HG03064 (cell line): ENCODE measurements at regions not wholly inside any gene's neighbourhood (a gene's known extent, or its start where the extent isn't known, plus 50 kb on each side); places are given as distances from the start of the nearest gene placed in this dataset.

Experiments
- ATAC-seq: cut with Tn5 transposase; IDR thresholded peaks from one replicate; pipeline ENCODE4 v1.9.1; 2021; ENCODE audit warnings: low read depth; ENCODE audit not compliant: unreplicated experiment

DNA sequence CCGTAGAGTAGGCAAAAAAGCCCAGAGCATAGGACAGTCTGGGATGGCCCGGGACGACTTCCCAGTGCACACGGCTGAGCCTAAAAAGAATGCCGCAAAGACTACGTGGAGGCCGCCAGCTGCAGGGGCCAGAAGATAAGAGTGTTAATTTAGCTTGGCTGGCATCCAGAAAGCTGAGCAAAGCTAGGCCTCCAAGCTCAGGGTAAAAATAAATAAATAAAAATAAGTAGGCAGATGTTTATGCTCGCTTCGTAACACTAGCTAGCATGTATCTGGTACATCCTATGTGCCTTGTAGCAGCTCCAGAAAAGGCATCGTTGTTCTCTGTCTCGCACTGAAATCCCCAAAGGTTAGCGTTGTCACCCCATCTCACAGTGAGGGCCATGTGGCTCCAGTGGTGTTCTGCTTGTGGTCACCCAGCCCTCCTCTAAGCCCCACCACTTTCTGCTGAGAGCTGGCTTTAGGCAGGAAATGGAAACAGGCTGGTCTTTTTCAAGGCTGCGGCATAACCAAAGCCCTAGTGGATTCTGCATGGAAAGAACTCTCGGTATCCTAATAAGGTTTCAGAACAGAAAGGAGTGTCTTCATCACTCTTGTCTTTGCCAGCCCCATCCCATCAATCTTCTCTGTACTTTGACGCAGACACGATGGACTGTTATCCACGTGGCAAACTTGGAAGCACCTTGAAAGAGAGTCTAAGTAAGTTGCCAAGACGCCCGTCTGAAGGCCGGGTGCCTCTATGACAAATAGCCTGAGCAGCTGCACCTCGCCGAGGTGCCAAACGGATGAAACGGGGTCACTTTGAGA, 58.1 kb upstream of the MEF2A start:
- no peak for ATAC-seq

DNA sequence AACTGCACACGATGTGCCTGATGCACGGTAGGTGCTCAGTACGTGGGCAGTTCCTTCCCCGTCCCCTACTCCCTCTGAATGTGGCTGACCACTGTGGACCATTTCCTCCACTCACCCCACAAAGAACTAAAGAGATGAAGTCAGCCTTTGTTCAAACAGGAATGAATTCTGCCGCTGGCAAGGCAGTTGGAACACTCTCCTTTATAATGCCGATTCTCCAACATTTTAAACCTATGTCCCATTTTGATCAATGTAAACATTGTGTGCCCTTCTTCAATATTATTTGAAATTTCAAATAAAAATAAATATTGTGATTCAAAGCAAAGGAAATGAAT, 57.5 kb upstream of the MEF2A start:
- ATAC-seq, result no peak

DNA sequence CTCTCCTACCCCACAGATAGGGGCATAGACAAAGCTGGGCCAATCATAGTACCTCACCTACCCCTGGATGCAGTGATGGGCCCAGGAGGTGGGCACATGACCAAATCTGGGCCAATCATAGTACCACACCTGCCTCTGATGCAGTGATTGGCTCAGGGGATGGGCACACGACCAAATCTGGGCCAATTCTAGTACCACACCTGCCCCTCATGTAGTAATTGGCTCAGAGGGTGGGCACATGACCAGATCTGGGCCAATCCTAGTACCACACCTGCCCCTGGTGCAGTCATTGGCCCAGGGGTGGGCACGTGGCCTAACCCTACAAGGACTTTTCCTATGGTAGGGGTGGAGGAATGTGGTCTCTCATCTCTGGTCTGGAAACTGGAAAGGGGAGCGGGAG, 56.9 kb upstream of the MEF2A start:
- no peak for ATAC-seq

DNA sequence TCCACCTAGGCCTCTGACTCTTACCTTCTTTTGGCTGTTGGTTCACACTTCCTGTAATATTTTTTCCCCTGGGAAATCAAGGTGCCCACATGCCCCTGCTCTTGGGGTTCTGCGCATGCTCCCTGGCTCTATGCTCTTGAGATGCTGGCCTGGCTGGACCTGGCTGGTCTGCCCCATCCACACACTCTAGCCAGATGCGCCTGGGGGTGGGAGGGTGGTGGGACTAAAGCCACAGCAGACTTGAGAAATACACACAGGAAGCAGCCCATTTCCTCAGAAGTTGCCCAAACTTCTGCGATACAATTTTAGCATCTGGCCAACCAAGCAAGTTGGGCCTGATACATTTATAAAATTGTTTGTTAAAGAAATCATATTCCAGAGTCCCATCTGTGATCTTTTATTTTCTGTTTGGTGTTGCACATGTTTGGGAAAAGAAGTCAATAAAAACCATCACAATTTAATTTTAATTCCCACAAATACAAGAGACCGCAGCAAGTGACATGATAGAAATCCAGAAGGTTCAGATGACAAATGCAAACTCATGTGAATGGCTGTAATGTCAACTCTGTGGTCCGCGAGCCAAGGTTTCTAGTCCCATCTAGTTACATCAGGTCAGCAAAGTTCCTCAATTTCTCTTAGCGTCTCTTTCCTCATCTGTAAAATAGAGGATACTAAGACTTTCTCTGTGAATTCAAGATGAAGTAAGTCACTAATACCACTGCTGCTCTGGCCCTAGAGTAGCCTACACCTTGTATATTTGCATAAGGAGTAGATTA, 55.9 kb upstream of the MEF2A start:
- ATAC-seq, result no peak

DNA sequence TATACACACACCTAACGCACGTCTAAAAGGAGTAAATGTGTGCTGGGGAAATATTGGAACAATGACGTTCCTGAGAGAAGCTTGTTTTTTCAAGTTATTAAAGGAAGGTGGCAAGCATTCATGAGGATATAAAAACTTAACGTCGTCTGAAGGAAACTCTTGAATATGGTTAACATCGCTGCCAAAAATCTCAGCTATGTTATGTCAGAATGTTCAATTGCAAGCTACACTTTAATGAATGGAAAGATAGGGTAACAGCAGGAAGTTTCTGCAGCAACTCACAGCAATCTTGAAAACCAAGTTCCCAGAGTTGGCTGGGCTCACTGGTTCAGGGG, 54.3 kb upstream of the MEF2A start:
- no peak for ATAC-seq

DNA sequence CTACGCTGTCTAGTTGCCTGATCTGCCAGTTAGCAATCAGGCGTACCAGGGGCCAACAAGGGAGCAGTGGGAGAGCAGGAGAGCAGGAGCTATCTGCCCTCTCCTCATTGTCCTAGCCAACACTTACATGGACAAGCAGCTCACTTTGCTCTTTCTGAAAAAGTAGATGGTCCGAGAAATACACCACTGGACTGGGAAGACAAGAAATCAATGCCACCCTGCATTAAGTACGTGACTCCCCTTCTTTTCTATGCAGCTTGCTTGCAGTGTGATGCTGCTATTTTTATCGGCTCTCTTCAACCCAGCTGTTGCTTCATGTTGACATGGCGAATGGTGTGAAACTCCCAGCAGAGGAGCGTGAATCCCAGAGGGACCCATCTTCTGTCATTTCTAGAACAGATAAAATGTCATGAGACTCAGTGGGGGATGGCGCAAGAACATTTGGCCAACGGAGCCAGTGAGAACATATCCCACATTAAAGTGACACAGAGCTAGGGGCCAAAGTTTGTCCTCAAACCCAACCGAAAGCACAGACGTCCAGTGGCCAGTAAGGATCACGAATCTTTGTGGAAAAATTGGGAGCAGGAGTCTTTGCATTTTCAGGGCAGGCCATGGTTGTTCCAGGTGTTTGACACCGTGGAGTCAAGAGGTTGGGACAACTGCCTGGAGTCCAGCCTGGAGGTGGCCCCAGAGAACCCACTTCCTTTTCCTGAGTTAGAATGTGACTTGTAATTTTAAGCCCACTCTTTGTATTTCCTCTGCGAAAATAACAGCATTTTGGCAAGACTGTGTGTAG, 53.7 kb upstream of the MEF2A start:
- ATAC-seq, result peak; percentile 63

DNA sequence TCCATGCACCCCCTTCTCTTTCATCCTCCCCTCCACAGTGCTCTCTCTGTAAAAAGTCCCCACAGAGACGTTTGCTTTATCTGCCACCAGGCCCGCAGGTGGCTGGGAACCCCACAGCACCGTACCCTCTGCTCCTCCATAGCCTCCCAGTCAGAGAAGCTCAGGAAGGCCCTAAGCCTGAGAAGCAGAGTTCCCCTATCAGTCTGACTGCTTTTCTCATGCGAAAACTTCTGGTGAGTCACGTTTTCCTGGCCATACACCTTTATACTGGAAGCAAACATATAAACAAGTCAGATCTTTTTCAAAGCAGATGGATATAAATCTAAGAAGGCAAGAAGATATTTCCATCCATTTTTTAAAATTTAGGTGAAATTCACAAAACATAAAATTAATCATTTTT, 51.5 kb upstream of the MEF2A start:
- ATAC-seq, result no peak
